ENCODE measurements at regions not wholly inside any gene's neighbourhood (a gene's known extent, or its start where the extent isn't known, plus 50 kb on each side); places are given as distances from the start of the nearest gene placed in this dataset.

- TF ChIP-seq CEBPB (IDR thresholded peaks at IDR 0.05): no peak
- no peak for TF ChIP-seq REST (IDR thresholded peaks at IDR 0.05)
- no peak for TF ChIP-seq MAX (IDR thresholded peaks at IDR 0.05)
- TF ChIP-seq EP300 (IDR thresholded peaks at IDR 0.05): no peak
- no peak for TF ChIP-seq CTCF (IDR thresholded peaks at IDR 0.05)
- TF ChIP-seq RAD21 (conservative IDR thresholded peaks at IDR 0.05 in 1 of 2, IDR thresholded peaks at IDR 0.05 in 1 of 2): no peak
- TF ChIP-seq HEYL (CRISPR knock-in tag; IDR thresholded peaks at IDR 0.05): no peak
- TF ChIP-seq POLR2A (IDR thresholded peaks at IDR 0.05; ENCODE audit: low read length): no peak
- TF ChIP-seq POLR2AphosphoS2 (conservative IDR thresholded peaks at IDR 0.05; ENCODE audit: low read length): no peak
- TF ChIP-seq NR3C1 (IDR thresholded peaks at IDR 0.05): no peak
- no peak for TF ChIP-seq ELK1 (IDR thresholded peaks at IDR 0.05; ENCODE audit: low read depth, low read length)
- TF ChIP-seq JUN (IDR thresholded peaks at IDR 0.05): no peak
Observed at GRCh38 chr3:161689584-161690298, 193.1 kb downstream of the OTOL1 start.

Measured in A549 (cell line).